ENCODE measurements at regions not wholly inside any gene's neighbourhood (a gene's known extent, or its start where the extent isn't known, plus 50 kb on each side); places are given as distances from the start of the nearest gene placed in this dataset.

GRCh38 chr2:19643117-19643518, 258.7 kb downstream of the TTC32 start:
- CTCF ChIA-PET = no interaction called here
- no peak for DNase-seq (ENCODE audit: extremely low spot score)
- TF ChIP-seq ZNF384 (IDR thresholded peaks at IDR 0.05) = no peak
- no peak for TF ChIP-seq ARNT (IDR thresholded peaks at IDR 0.05)
- POLR2A ChIA-PET = no interaction called here

GRCh38 chr2:19642501-19642900, 259.3 kb downstream of the TTC32 start:
- TF ChIP-seq HDGF (IDR thresholded peaks at IDR 0.05; ENCODE audit: borderline replicate concordance) (no peak), TARDBP (IDR thresholded peaks at IDR 0.05) (no peak), NFRKB (IDR thresholded peaks at IDR 0.05) (no peak), ELF4 (IDR thresholded peaks at IDR 0.05) (no peak), SP1 (IDR thresholded peaks at IDR 0.05) (no peak), L3MBTL2 (conservative IDR thresholded peaks at IDR 0.05) (no peak), PKNOX1 (IDR thresholded peaks at IDR 0.05) (no peak), SUZ12 (IDR thresholded peaks at IDR 0.05) (no peak), FOXM1 (IDR thresholded peaks at IDR 0.05; ENCODE audit: borderline replicate concordance) (no peak), FOXA1 (IDR thresholded peaks at IDR 0.05) (no peak), LEF1 (IDR thresholded peaks at IDR 0.05; ENCODE audit: borderline replicate concordance) (no peak), BHLHE40 (IDR thresholded peaks at IDR 0.05; ENCODE audit: borderline replicate concordance) (no peak), FOXK2 (IDR thresholded peaks at IDR 0.05) (no peak), ZNF384 (IDR thresholded peaks at IDR 0.05) (no peak), CTBP1 (IDR thresholded peaks at IDR 0.05; ENCODE audit: borderline replicate concordance) (no peak), ARNT (IDR thresholded peaks at IDR 0.05) (no peak)
- ChIA-PET CTCF (no interaction called here), POLR2A (no interaction called here)
- DNase-seq (ENCODE audit: extremely low spot score) = no peak

- ChIA-PET CTCF (no interaction called here), POLR2A (no interaction called here)
- no peak for DNase-seq (ENCODE audit: extremely low spot score)
- TF ChIP-seq SUZ12 (IDR thresholded peaks at IDR 0.05) (no peak), FOXK2 (IDR thresholded peaks at IDR 0.05) (no peak), SP1 (IDR thresholded peaks at IDR 0.05) (no peak), ELF4 (IDR thresholded peaks at IDR 0.05) (no peak), FOXA1 (IDR thresholded peaks at IDR 0.05) (no peak)
Observed at GRCh38 chr2:19635951-19636510, 265.8 kb downstream of the TTC32 start.

- POLR2A ChIA-PET = no interaction called here
- CTCF ChIA-PET = no interaction called here
- TF ChIP-seq LEF1 (IDR thresholded peaks at IDR 0.05; ENCODE audit: borderline replicate concordance) = no peak
- TF ChIP-seq NFRKB (IDR thresholded peaks at IDR 0.05) = no peak
- TF ChIP-seq HDGF (IDR thresholded peaks at IDR 0.05; ENCODE audit: borderline replicate concordance) = no peak
- no peak for TF ChIP-seq ZNF384 (IDR thresholded peaks at IDR 0.05)
- no peak for TF ChIP-seq FOXM1 (IDR thresholded peaks at IDR 0.05; ENCODE audit: borderline replicate concordance)
- no peak for TF ChIP-seq SUZ12 (IDR thresholded peaks at IDR 0.05)
- TF ChIP-seq PKNOX1 (IDR thresholded peaks at IDR 0.05) = no peak
- no peak for TF ChIP-seq L3MBTL2 (conservative IDR thresholded peaks at IDR 0.05)
- no peak for TF ChIP-seq CTBP1 (IDR thresholded peaks at IDR 0.05; ENCODE audit: borderline replicate concordance)
- no peak for TF ChIP-seq ARNT (IDR thresholded peaks at IDR 0.05)
- TF ChIP-seq BHLHE40 (IDR thresholded peaks at IDR 0.05; ENCODE audit: borderline replicate concordance) = no peak
- no peak for TF ChIP-seq FOXK2 (IDR thresholded peaks at IDR 0.05)
- no peak for TF ChIP-seq TARDBP (IDR thresholded peaks at IDR 0.05)
- no peak for TF ChIP-seq FOXA1 (IDR thresholded peaks at IDR 0.05)
- no peak for DNase-seq (ENCODE audit: extremely low spot score)
Observed at GRCh38 chr2:19632403-19632991, 269.3 kb downstream of the TTC32 start.

- CTCF ChIA-PET = no interaction called here
- TF ChIP-seq L3MBTL2 (conservative IDR thresholded peaks at IDR 0.05) (no peak), ELF4 (IDR thresholded peaks at IDR 0.05) (no peak), TARDBP (IDR thresholded peaks at IDR 0.05) (no peak), FOXK2 (IDR thresholded peaks at IDR 0.05) (no peak)
Observed at GRCh38 chr2:19631871-19632270, 269.9 kb downstream of the TTC32 start.

GRCh38 chr2:19630921-19631320, 270.9 kb downstream of the TTC32 start:
- POLR2A ChIA-PET = no interaction called here
- CTCF ChIA-PET = no interaction called here
- TF ChIP-seq PKNOX1 (IDR thresholded peaks at IDR 0.05) (no peak), CTBP1 (IDR thresholded peaks at IDR 0.05; ENCODE audit: borderline replicate concordance) (no peak), ARNT (IDR thresholded peaks at IDR 0.05) (no peak), BHLHE40 (IDR thresholded peaks at IDR 0.05; ENCODE audit: borderline replicate concordance) (no peak), FOXM1 (IDR thresholded peaks at IDR 0.05; ENCODE audit: borderline replicate concordance) (no peak), SP1 (IDR thresholded peaks at IDR 0.05) (no peak), HDGF (IDR thresholded peaks at IDR 0.05; ENCODE audit: borderline replicate concordance) (no peak), LEF1 (IDR thresholded peaks at IDR 0.05; ENCODE audit: borderline replicate concordance) (no peak), SUZ12 (IDR thresholded peaks at IDR 0.05) (no peak), ZNF384 (IDR thresholded peaks at IDR 0.05) (no peak), FOXA1 (IDR thresholded peaks at IDR 0.05) (no peak), L3MBTL2 (conservative IDR thresholded peaks at IDR 0.05) (no peak), ELF4 (IDR thresholded peaks at IDR 0.05) (no peak)
- DNase-seq (ENCODE audit: extremely low spot score) = no peak

More at GRCh38 chr2:19631871-19632270, 269.9 kb downstream of the TTC32 start:
- DNase-seq (ENCODE audit: extremely low spot score) = no peak
- POLR2A ChIA-PET = no interaction called here

- POLR2A ChIA-PET = no interaction called here
- CTCF ChIA-PET = no interaction called here
- DNase-seq (ENCODE audit: extremely low spot score) = no peak
Observed at GRCh38 chr2:19627359-19627758, 268.9 kb upstream of the OSR1 start.

More at GRCh38 chr2:19627359-19627758, 268.9 kb upstream of the OSR1 start:
- no peak for TF ChIP-seq TARDBP (IDR thresholded peaks at IDR 0.05)
- TF ChIP-seq ARNT (IDR thresholded peaks at IDR 0.05) = no peak
- TF ChIP-seq ELF4 (IDR thresholded peaks at IDR 0.05) = no peak
- TF ChIP-seq FOXM1 (IDR thresholded peaks at IDR 0.05; ENCODE audit: borderline replicate concordance) = no peak
- no peak for TF ChIP-seq FOXK2 (IDR thresholded peaks at IDR 0.05)
